ENCODE measurements at regions not wholly inside any gene's neighbourhood (a gene's known extent, or its start where the extent isn't known, plus 50 kb on each side); places are given as distances from the start of the nearest gene placed in this dataset.
A peak's percentile ranks its signal among the peaks of the same experiment; 100 is the strongest.

DNA sequence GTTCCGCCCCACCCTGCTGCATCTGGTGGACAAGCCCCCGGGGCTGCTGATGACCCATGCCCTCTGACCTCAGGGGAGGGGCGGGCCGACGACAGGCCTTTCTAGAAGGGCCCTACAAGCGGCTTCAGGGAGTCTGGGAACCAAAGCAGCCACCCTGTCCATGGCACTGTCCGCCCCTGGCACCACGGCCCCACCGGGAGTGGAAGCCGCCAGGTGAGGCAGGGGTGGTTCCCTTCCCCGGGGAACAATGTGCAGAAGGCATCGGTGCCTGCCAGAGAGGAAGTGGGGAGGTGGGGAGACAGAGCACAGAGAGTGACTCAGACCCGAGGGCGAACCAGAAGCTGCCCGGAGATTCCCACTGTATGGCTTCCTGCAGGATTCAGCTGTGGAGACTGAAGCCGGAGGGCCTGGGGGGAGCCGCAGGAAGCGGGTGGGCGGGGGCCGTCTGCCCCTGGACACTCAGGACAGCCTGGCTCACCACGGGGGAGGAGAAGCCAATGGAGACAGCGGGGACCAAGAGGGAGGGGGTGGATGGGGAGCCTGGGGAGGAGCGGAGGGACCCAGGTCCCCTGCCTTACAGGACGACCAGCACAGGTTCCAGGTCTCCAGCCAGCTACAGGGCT is 134.0 kb downstream of the TPRA1 start:
- Histone ChIP-seq H3K4me1 (peaks cover 13 to 24% (median 20%) of the 10 kb centered on the region in 6 donors), H3K27me3 (replicated peaks in 1 of 7) (peaks cover 0 to 88% (median 51%) of the 10 kb centered on the region in 7 donors), H3K4me3 (peak overlapping the region in 2 of 8 donors; percentile 22 to 49), H3K9me3 (no peaks in the 10 kb centered on the region), H3K36me3 (no peaks in the 10 kb centered on the region), H3K27ac (no peak overlapping the region)
- intact Hi-C loops (cut with DNase I; ENCODE audit: low total_unique reads): no loop called here
- DNase-seq: peak; percentile 61
- TF ChIP-seq, protein P1, sequence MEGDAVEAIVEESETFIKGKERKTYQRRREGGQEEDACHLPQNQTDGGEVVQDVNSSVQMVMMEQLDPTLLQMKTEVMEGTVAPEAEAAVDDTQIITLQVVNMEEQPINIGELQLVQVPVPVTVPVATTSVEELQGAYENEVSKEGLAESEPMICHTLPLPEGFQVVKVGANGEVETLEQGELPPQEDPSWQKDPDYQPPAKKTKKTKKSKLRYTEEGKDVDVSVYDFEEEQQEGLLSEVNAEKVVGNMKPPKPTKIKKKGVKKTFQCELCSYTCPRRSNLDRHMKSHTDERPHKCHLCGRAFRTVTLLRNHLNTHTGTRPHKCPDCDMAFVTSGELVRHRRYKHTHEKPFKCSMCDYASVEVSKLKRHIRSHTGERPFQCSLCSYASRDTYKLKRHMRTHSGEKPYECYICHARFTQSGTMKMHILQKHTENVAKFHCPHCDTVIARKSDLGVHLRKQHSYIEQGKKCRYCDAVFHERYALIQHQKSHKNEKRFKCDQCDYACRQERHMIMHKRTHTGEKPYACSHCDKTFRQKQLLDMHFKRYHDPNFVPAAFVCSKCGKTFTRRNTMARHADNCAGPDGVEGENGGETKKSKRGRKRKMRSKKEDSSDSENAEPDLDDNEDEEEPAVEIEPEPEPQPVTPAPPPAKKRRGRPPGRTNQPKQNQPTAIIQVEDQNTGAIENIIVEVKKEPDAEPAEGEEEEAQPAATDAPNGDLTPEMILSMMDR (IDR thresholded peaks at IDR 0.05 in 8 of 11, conservative IDR thresholded peaks at IDR 0.05 in 3 of 11): no peak
- TF ChIP-seq POLR2A (IDR thresholded peaks at IDR 0.05) (no peak), POLR2AphosphoS5 (IDR thresholded peaks at IDR 0.05) (no peak)
- WGBS, 5 donors: 2 to 9% (median 4%) methylated on average over 20 to 24 of the region's 24 CpGs

DNA sequence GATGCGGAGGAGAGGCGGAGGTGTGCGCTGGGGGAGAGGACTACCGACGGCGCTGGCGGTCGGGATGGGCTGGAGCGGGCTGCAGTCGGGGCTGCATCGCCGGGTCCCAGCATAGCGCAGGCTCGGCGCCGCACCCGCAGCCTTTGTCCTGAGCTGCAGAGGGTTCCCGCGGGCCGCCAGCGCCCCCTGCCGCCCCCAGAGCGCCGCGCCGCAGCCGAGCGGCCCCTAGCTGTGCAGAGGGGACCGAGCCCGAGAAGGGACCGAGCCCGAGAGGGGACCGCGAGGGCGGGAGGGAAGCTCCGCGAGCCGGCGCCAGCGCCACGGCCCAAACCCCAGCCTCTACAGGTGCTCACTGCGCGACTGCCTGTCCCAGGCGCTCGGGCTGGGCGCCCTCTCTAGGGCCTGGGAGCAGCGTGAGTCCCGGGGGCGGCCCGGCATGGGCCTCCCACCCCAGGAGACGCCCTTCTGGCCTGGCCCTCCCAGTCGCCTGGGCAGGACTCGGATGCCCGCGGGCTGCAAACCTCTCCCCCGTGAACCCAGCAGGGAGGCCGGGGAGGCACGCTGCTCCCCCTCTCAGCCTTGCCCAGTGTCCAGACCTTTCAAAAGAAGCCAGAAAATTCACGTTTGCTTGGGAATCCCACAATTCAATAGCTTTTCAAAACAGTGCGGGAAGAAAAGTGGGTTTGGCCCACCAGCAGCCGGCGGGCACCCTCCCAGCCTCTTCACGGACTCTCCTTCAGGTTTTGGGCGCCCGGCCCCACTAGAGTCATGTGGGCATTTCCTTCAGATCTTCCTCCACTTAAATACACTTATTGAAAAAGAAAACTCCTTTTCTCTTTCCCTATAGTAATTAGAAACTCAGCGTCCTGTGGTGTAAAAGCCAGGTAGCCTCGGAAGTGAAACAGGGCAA is 134.7 kb downstream of the TPRA1 start:
- peak overlapping the region in 5 of 8 donors; percentile 2 to 49 (median 16) for H3K4me3 ChIP-seq
- no peak overlapping the region for H3K27ac ChIP-seq
- intact Hi-C loops (cut with DNase I; ENCODE audit: low total_unique reads): no loop called here

DNA sequence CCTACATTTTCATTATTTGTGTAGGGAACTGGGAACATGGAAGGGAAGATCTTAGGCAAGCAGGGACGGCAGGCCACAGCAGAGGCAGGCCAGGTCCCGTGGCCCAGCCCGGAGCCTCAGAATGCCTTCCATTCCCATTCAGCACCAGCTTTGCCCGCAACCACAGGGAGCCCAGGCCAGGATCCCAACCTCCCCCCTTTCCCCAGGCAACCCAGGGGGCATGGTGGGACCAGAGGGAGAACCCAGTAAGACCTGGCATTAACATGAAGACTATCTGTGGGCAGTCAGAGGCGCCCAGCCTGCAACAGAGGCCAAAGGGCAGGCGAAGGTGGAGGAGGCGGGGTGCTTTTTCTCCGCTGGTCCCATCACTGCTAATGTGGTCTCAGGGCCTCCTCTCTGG is 135.6 kb downstream of the TPRA1 start:
- no peaks in the 10 kb centered on the region for H3K36me3 ChIP-seq
- H3K27me3 ChIP-seq (replicated peaks in 1 of 7): peaks cover 0 to 86% (median 51%) of the 10 kb centered on the region in 7 donors
- H3K27ac ChIP-seq: no peak overlapping the region
- H3K4me1 ChIP-seq: peaks cover 13 to 24% (median 20%) of the 10 kb centered on the region in 6 donors
- TF ChIP-seq, protein P1 (IDR thresholded peaks at IDR 0.05 in 8 of 11, conservative IDR thresholded peaks at IDR 0.05 in 3 of 11): no peak
- TF ChIP-seq POLR2AphosphoS5 (IDR thresholded peaks at IDR 0.05): no peak
- no peak for TF ChIP-seq POLR2A (IDR thresholded peaks at IDR 0.05)
- intact Hi-C loops (cut with DNase I; ENCODE audit: low total_unique reads): loop anchor here (5.0 kb wide), 1 partner anchor 703 kb away; no protein-coding TSS in a partner anchor
- H3K4me3 ChIP-seq: no peak overlapping the region
- WGBS, 5 donors: 77 to 90% (median 89%) methylated on average over 7 to 8 of the region's 8 CpGs
- peak; percentile 41 for DNase-seq
- H3K9me3 ChIP-seq: no peaks in the 10 kb centered on the region

More for the DNA sequence above, 134.7 kb downstream of the TPRA1 start:
- TF ChIP-seq POLR2A (IDR thresholded peaks at IDR 0.05) (no peak), POLR2AphosphoS5 (IDR thresholded peaks at IDR 0.05) (peak in 1 of 3 donors; percentile 34)
- TF ChIP-seq, protein P1 (IDR thresholded peaks at IDR 0.05 in 8 of 11, conservative IDR thresholded peaks at IDR 0.05 in 3 of 11): peak; percentile 43 to 96 (median 85)
- DNase-seq: peak; percentile 88
- Histone ChIP-seq H3K4me1 (peaks cover 13 to 24% (median 20%) of the 10 kb centered on the region in 6 donors), H3K36me3 (no peaks in the 10 kb centered on the region), H3K9me3 (no peaks in the 10 kb centered on the region), H3K27me3 (replicated peaks in 1 of 7) (peaks cover 0 to 88% (median 51%) of the 10 kb centered on the region in 7 donors)
- WGBS, 5 donors: 2 to 3% (median 2%) methylated on average over 36 to 67 of the region's 67 CpGs
